Suprapubic skin (tissue), 4 donors: ENCODE measurements at regions not wholly inside any gene's neighbourhood (a gene's known extent, or its start where the extent isn't known, plus 50 kb on each side); places are given as distances from the start of the nearest gene placed in this dataset.

ENCODE experiments used
- CTCF ChIP-seq, 2 donors: fragments of 200-600 bp in 1 of 2; fragments of 450-650 bp in 1 of 2; sonication (generic) in 1 of 2; IDR thresholded peaks; one replicate each; pipeline ENCODE4 v1.5.1; 2016 to 2019; ENCODE audit warnings: antibody characterized with exemption in 2 of 2, mild to moderate bottlenecking in 1 of 2, moderate library complexity in 1 of 2
- POLR2A ChIP-seq, 2 donors: fragments of 450-650 bp; IDR thresholded peaks; one replicate each; pipeline ENCODE4 v1.6.1; 2017; ENCODE audit warnings: antibody characterized with exemption in 2 of 2, mild to moderate bottlenecking in 2 of 2, moderate library complexity in 2 of 2
- POLR2AphosphoS5 ChIP-seq, 3 donors: sonication (generic); formaldehyde crosslinking; IDR thresholded peaks; one replicate each; pipeline ENCODE4 v1.6.1; 2017; ENCODE audit warnings: antibody characterized with exemption in 3 of 3

DNA sequence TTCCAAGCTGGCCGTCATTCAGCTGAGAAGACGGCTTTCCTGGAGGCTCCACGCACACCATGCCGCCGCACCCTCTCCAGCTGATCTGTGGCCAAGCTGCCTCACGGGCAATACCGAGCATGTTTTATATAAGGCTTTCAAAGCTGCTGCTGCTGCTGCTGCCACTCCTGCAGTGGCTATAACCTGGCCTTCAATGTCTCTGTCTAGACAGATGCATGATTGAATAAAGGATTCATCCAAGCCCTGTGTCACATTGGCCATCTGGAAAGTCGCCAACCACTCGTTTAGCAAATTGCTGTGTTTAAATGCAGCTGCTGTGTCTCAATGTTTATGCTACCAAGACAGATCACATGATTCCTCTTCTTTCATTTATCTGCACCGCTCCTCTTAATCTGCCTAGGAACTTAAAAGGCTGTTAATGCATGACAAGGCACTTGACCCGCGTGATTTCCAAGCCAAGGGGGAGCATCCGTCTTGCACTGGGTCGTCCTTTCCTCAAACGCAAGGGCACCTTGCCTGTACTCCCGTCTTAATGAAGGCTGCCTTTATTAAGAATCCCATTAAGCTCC, 114.3 kb downstream of the TEX26 start:
- no peak for TF ChIP-seq CTCF (IDR thresholded peaks at IDR 0.05)
- no peak for TF ChIP-seq POLR2AphosphoS5 (IDR thresholded peaks at IDR 0.05)
- TF ChIP-seq POLR2A (IDR thresholded peaks at IDR 0.05), result no peak
